Peyer's patch (tissue), 4 donors: ENCODE measurements at regions not wholly inside any gene's neighbourhood (a gene's known extent, or its start where the extent isn't known, plus 50 kb on each side); places are given as distances from the start of the nearest gene placed in this dataset.

Experiments used
- CTCF ChIP-seq, 6 experiments: fragments of 450-650 bp in 4 of 6; fragments of 200-600 bp in 2 of 6; sonication (generic) in 1 of 6; IDR thresholded peaks; one replicate each; pipeline ENCODE4 v1.5.1; 2017 to 2019; ENCODE audit warnings: antibody characterized with exemption in 6 of 6, mild to moderate bottlenecking in 3 of 6, moderate library complexity in 1 of 6
- POLR2A ChIP-seq, 2 donors: fragments of 450-650 bp; IDR thresholded peaks; one replicate each; pipeline ENCODE4 v1.5.1; 2017; ENCODE audit warnings: antibody characterized with exemption in 2 of 2, mild to moderate bottlenecking in 2 of 2, moderate library complexity in 2 of 2

- TF ChIP-seq CTCF (IDR thresholded peaks at IDR 0.05) (no peak), POLR2A (IDR thresholded peaks at IDR 0.05) (no peak)
Measured at GRCh38 chr14:29273513-29273912, 506.9 kb downstream of the FOXG1 start.
